ENCODE measurements at regions not wholly inside any gene's neighbourhood (a gene's known extent, or its start where the extent isn't known, plus 50 kb on each side); places are given as distances from the start of the nearest gene placed in this dataset.
A peak's percentile ranks its signal among the peaks of the same experiment; 100 is the strongest.
"Not testable (repeated sequence)": the region's sequence is repeated elsewhere in the genome, so short reads cannot be mapped to it uniquely, and the experiment has no call there.

- intact Hi-C loops (cut with DNase I), result no loop called here
- Histone ChIP-seq H3K9me3 (no peaks in the 10 kb centered on the region), H3K27ac (no peak overlapping the region), H3K4me1 (no peaks in the 10 kb centered on the region), H3K27me3 (no peaks in the 10 kb centered on the region), H3K4me3 (no peak overlapping the region), H3K36me3 (no peaks in the 10 kb centered on the region)
- TF ChIP-seq CTCF (IDR thresholded peaks at IDR 0.05), result no peak
- DNase-seq (peak in 2 of 4 donors; percentile 24 to 87), ATAC-seq (no peak)
Measured at GRCh38 chr15:20106026-20106425, 435.6 kb downstream of the GOLGA6L6 start.

GRCh38 chr15:20105011-20105990, 436.3 kb downstream of the GOLGA6L6 start:
- H3K4me3 ChIP-seq; intact Hi-C loops (cut with DNase I); ATAC-seq; H3K9me3 ChIP-seq; H3K4me1 ChIP-seq; H3K27me3 ChIP-seq; H3K27ac ChIP-seq; H3K36me3 ChIP-seq: not testable (repeated sequence)
- DNase-seq, result peak in 1 of 4 donors; percentile 86

- ATAC-seq; H3K4me3 ChIP-seq; H3K27ac ChIP-seq; intact Hi-C loops (cut with DNase I); H3K9me3 ChIP-seq; H3K36me3 ChIP-seq; H3K27me3 ChIP-seq; H3K4me1 ChIP-seq: not testable (repeated sequence)
- DNase-seq, result peak in 2 of 4 donors; percentile 32 to 95
Measured at GRCh38 chr15:20104551-20104950, 437.0 kb downstream of the GOLGA6L6 start.

- H3K4me3 ChIP-seq; H3K27me3 ChIP-seq; H3K4me1 ChIP-seq; ATAC-seq; H3K9me3 ChIP-seq; intact Hi-C loops (cut with DNase I); H3K36me3 ChIP-seq; H3K27ac ChIP-seq: not testable (repeated sequence)
- peak in 2 of 4 donors; percentile 36 to 95 for DNase-seq
Measured at GRCh38 chr15:20102862-20103261, 438.7 kb downstream of the GOLGA6L6 start.

- H3K4me1 ChIP-seq; ATAC-seq; intact Hi-C loops (cut with DNase I); H3K9me3 ChIP-seq; H3K36me3 ChIP-seq; H3K27me3 ChIP-seq; H3K27ac ChIP-seq; H3K4me3 ChIP-seq: not testable (repeated sequence)
- peak in 1 of 4 donors; percentile 90 for DNase-seq
Measured at GRCh38 chr15:20102209-20102608, 439.4 kb downstream of the GOLGA6L6 start.

GRCh38 chr15:20101281-20101680, 440.3 kb downstream of the GOLGA6L6 start:
- H3K27ac ChIP-seq; H3K27me3 ChIP-seq; H3K36me3 ChIP-seq; H3K9me3 ChIP-seq; H3K4me1 ChIP-seq; ATAC-seq; DNase-seq; intact Hi-C loops (cut with DNase I); H3K4me3 ChIP-seq: not testable (repeated sequence)

GRCh38 chr15:20100604-20101270, 440.9 kb downstream of the GOLGA6L6 start:
- H3K9me3 ChIP-seq; H3K27ac ChIP-seq; H3K4me1 ChIP-seq; ATAC-seq; H3K4me3 ChIP-seq; DNase-seq; H3K36me3 ChIP-seq; H3K27me3 ChIP-seq; intact Hi-C loops (cut with DNase I): not testable (repeated sequence)

- H3K4me1 ChIP-seq; H3K27ac ChIP-seq; intact Hi-C loops (cut with DNase I); H3K36me3 ChIP-seq; ATAC-seq; H3K4me3 ChIP-seq; H3K27me3 ChIP-seq; DNase-seq; H3K9me3 ChIP-seq: not testable (repeated sequence)
Measured at GRCh38 chr15:20095699-20096303, 445.8 kb downstream of the GOLGA6L6 start.

GRCh38 chr15:20089541-20089940, 452.1 kb downstream of the GOLGA6L6 start:
- H3K4me1 ChIP-seq; H3K27me3 ChIP-seq; H3K4me3 ChIP-seq; H3K9me3 ChIP-seq; intact Hi-C loops (cut with DNase I); H3K36me3 ChIP-seq; ATAC-seq; H3K27ac ChIP-seq: not testable (repeated sequence)
- DNase-seq, result peak in 1 of 4 donors; percentile 55

- ATAC-seq; H3K4me3 ChIP-seq; H3K4me1 ChIP-seq; DNase-seq; H3K9me3 ChIP-seq; H3K27ac ChIP-seq; H3K27me3 ChIP-seq; H3K36me3 ChIP-seq; intact Hi-C loops (cut with DNase I): not testable (repeated sequence)
Measured at GRCh38 chr15:20084026-20084425, 457.6 kb downstream of the GOLGA6L6 start.

GRCh38 chr15:20074082-20074481, 467.5 kb downstream of the GOLGA6L6 start:
- H3K4me3 ChIP-seq; H3K9me3 ChIP-seq; intact Hi-C loops (cut with DNase I); ATAC-seq; H3K27me3 ChIP-seq; H3K4me1 ChIP-seq; H3K27ac ChIP-seq; H3K36me3 ChIP-seq: not testable (repeated sequence)
- peak in 1 of 4 donors; percentile 54 for DNase-seq

- ATAC-seq; H3K4me3 ChIP-seq; H3K27me3 ChIP-seq; H3K9me3 ChIP-seq; H3K36me3 ChIP-seq; intact Hi-C loops (cut with DNase I); H3K27ac ChIP-seq; H3K4me1 ChIP-seq: not testable (repeated sequence)
- peak in 1 of 4 donors; percentile 73 for DNase-seq
Measured at GRCh38 chr15:20069043-20069442, 472.6 kb downstream of the GOLGA6L6 start.
